Suppressor macrophage treated with lipopolysaccharide for 4 hours (primary cell): ENCODE measurements at regions not wholly inside any gene's neighbourhood (a gene's known extent, or its start where the extent isn't known, plus 50 kb on each side); places are given as distances from the start of the nearest gene placed in this dataset.

Source experiments
- DNase-seq: peaks from one replicate; pipeline ENCODE4 v3.0.0-alpha.2; 2020

DNA sequence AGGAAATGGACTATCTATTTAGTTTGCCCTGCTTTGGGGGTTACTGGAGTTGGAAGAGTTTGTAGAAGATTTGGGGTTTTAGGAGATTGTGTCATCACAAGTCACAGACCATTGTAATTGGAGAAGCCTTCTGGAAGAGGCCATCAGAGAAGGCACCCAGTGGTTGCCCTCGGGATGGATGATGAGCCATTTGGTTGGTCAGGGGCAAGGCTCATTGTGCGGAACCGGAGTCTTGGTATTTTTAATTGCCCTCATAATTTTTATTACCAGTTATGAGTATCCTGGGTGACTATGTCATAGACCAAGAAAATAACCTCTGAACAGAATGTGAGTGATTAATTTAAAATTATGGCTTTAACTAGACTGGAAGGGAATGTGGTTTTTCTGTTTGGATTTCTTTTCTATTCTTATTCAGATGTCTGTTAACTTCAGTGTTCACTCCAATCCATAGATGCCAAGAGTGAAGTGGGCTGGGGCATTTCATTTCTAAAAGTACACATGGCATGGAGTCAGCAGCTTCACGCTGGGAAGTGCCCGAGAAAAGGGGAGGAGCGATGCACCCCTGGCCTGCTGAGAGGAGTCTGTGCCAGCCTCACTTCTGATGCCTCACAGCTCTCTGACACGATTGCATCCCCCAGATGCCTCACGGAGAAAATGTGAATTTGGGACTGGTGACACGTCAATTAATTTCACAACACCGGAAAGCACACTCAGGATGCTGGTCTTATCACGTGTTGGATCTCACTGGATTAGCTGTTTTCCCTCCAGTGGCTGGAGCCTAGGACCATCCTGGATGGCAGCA, 225.6 kb upstream of the IGFBP3 start:
- no peak for DNase-seq

DNA sequence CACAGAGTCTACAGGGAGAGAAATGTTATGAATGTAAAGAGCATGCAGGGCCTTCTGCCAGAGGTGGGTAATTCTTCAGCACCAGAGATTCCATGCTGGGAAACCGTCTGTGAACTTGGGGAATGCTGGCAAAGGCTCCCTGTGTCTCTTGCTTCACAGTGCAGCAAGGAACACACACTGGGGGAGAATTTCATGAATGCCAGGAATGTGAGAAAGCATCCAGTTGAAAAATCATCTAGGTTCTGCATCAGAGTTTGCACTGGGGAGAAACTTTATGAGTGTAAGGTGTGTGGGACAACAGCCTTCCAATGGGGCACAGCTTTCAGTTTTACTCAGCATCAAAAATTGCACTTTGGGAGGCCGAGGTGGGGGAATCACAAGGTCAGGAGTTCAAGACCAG, 224.3 kb upstream of the IGFBP3 start:
- no peak for DNase-seq

GRCh38 chr7:46143949-46144917, 223.2 kb upstream of the IGFBP3 start:
- no peak for DNase-seq

DNA sequence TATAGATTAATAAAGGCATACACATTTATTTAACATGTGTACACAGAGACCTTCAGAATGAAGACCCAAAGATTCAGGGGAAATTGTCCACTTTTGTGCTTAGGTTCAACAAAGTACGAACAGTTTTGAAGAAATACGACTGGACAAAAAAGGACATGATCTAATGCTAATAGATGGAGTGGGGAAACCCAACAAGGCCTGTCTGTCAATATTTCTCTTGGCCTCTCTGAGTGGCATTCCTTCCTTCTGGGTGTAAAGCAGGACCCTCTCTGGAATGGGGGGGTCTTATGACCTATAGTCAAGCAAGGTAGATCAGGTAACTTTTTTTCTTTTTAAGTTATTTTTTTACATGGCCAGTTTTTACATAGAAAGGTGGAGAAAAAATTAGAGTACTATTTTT, 222.3 kb upstream of the IGFBP3 start:
- no peak for DNase-seq

GRCh38 chr7:46139079-46139478, 218.0 kb upstream of the IGFBP3 start:
- no peak for DNase-seq

GRCh38 chr7:46137725-46138124, 216.7 kb upstream of the IGFBP3 start:
- DNase-seq, result no peak

GRCh38 chr7:46135557-46135956, 214.5 kb upstream of the IGFBP3 start:
- DNase-seq, result no peak

- DNase-seq, result no peak
Measured at GRCh38 chr7:46134795-46135194, 213.7 kb upstream of the IGFBP3 start.

DNA sequence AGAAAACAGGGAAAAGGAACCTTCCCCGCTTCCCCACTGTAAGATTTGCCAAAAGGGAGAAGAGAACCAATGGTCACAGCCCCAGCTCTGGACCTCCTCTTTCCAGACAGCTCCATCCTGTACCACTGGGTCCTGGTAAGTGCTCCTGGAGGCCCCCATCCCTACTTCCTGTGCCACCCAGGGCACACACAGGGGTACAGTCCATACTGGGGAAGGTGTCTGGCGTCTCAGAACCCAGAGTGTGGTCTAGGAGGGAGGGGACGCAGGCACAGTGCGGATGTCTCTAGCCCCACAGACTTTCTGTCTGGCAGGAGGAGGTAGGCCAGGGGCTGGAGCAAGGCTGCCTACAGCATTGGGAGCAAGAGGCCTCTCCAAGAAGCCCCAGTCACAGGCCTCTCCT, 213.3 kb upstream of the IGFBP3 start:
- DNase-seq, result no peak

- no peak for DNase-seq
Measured at GRCh38 chr7:46133751-46134150, 212.7 kb upstream of the IGFBP3 start.

DNA sequence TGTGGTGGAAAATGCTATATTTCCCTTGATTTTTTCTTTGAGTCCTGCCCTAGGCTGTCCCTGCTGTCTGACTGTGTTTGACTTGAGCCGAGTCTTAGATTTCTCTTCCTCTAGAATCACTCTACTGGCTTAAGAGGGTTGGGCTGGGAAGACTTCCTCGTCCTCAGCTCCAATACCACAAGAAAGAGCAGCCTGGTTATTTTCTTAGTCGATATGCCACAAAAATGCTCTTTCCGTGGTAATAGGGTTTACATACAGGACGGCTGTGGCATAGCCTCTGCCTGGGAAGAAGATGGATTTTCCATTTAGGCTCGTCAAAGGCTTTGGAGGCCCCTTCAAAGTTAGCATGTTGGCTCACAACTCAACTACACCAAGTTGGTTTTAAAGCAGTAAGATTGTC, 212.0 kb upstream of the IGFBP3 start:
- DNase-seq, result no peak

- no peak for DNase-seq
Measured at GRCh38 chr7:46131916-46132795, 211.1 kb upstream of the IGFBP3 start.

DNA sequence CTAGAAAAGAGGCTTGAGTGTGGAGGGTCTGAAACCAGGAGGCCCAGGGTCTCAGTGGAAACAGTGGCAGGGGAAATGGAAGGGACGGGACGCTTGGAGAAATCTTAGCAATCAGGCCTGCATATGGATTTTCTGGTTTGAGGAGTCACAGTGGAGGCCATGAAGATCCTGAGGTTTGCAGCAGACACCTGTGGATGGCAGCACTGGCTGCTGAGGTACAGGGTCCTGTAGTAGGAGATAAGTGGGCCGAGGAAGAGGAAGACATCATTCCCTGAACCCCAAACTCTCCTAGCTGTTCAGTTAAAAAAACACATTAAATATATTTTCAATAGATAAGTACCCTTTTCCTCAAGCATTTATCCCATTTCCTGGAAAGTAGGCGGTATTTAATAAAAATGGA, 208.8 kb upstream of the IGFBP3 start:
- no peak for DNase-seq

DNA sequence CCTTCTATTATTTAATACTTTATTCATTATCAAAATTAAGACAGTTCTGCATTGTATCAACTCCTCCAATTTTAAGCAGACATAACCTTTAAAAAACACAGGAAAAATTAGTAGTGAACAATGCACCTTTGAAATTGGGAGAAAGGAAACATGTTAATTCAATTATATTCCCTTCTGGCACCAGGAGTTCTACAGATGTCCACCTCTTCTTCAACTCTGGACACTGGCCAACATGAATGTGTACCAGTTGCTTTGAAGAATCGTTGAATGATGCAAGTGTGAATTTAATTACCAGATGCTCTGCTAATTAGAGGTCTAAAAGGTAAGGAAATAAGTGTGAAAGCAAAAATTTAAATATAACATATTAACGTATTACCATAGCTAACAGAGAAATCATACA, 206.7 kb upstream of the IGFBP3 start:
- DNase-seq, result no peak

GRCh38 chr7:46126675-46127300, 205.7 kb upstream of the IGFBP3 start:
- no peak for DNase-seq

- no peak for DNase-seq
Measured at GRCh38 chr7:46123756-46124343, 202.8 kb upstream of the IGFBP3 start.

GRCh38 chr7:46115410-46115809, 194.3 kb upstream of the IGFBP3 start:
- DNase-seq, result no peak

GRCh38 chr7:46109437-46109836, 188.4 kb upstream of the IGFBP3 start:
- no peak for DNase-seq

GRCh38 chr7:46108272-46108671, 187.2 kb upstream of the IGFBP3 start:
- no peak for DNase-seq

DNA sequence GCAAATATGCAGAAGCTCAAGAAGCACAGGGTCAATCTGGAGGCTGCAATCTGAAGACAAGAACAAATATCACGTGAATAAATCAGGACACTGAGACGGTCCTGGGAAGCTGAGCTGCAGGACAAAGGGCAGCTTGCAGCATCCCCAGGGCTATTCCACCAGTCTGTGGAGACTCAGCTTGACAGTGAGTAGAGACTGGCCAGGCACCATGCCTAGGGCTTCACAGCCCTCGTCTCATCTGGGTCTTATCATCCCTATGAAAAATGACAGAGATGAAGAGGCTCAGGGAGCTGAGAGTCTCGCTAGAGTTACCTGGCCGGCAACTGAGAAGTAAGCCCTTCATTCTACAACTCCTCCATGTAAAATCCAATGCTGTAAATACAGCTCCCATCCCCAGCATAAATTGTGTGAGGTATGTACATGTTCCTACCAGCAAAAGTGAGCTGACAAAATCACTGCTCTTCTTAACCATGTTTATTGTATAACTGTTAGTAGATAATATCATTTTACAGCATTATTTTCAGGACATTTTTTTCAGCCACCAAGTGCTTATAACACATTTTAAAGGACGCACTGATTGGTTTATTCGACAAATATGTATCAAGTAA, 186.6 kb upstream of the IGFBP3 start:
- no peak for DNase-seq

GRCh38 chr7:46100521-46100920, 179.4 kb upstream of the IGFBP3 start:
- DNase-seq, result no peak

DNA sequence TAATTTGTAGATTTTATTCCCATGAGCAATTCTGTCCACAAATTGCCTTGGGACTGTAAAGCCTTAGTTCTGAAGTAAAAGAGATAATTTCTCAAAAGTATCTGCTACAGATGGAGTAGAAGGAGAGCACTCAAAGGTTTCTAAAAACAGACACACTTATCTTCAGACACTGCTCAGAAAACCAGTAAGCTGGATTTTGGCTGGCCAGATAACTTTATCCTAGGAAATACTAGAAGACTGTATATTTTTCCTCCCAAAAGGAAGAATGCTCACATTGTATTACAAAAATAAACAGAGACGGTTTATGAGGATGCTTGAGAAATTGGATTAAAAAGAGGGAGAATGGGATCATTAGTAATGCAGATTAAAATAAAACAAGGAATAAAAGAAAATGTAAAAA, 178.0 kb upstream of the IGFBP3 start:
- DNase-seq, result no peak
